ENCODE measurements at regions not wholly inside any gene's neighbourhood (a gene's known extent, or its start where the extent isn't known, plus 50 kb on each side); places are given as distances from the start of the nearest gene placed in this dataset.

DNA sequence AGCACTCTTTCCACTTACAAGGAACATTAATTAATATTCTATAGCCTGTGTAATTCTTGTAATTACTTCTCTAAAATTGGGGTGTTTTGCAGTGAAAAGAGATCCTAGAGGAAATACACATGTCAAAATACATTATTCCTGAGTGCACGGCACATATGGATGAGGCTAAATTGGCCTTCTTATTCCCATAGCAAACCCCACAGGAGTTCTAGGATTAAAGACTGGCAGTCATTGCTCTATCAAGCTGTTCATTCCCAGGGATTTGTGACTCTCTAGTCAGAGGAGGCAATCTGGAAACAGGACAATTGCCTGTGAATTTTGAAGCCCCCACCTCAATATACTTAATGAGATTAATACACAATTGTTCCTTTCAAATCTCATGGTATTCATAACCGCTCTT, 145.9 kb upstream of the OPCML start:
- TF ChIP-seq, protein P1, sequence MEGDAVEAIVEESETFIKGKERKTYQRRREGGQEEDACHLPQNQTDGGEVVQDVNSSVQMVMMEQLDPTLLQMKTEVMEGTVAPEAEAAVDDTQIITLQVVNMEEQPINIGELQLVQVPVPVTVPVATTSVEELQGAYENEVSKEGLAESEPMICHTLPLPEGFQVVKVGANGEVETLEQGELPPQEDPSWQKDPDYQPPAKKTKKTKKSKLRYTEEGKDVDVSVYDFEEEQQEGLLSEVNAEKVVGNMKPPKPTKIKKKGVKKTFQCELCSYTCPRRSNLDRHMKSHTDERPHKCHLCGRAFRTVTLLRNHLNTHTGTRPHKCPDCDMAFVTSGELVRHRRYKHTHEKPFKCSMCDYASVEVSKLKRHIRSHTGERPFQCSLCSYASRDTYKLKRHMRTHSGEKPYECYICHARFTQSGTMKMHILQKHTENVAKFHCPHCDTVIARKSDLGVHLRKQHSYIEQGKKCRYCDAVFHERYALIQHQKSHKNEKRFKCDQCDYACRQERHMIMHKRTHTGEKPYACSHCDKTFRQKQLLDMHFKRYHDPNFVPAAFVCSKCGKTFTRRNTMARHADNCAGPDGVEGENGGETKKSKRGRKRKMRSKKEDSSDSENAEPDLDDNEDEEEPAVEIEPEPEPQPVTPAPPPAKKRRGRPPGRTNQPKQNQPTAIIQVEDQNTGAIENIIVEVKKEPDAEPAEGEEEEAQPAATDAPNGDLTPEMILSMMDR (IDR thresholded peaks at IDR 0.05) = no peak
- TF ChIP-seq ESRRA (IDR thresholded peaks at IDR 0.05; ENCODE audit: borderline replicate concordance, low read length) (no peak), CEBPB (IDR thresholded peaks at IDR 0.05) (no peak), RAD21 (conservative IDR thresholded peaks at IDR 0.05 in 1 of 2, IDR thresholded peaks at IDR 0.05 in 1 of 2) (no peak)
- TF ChIP-seq, protein P2, sequence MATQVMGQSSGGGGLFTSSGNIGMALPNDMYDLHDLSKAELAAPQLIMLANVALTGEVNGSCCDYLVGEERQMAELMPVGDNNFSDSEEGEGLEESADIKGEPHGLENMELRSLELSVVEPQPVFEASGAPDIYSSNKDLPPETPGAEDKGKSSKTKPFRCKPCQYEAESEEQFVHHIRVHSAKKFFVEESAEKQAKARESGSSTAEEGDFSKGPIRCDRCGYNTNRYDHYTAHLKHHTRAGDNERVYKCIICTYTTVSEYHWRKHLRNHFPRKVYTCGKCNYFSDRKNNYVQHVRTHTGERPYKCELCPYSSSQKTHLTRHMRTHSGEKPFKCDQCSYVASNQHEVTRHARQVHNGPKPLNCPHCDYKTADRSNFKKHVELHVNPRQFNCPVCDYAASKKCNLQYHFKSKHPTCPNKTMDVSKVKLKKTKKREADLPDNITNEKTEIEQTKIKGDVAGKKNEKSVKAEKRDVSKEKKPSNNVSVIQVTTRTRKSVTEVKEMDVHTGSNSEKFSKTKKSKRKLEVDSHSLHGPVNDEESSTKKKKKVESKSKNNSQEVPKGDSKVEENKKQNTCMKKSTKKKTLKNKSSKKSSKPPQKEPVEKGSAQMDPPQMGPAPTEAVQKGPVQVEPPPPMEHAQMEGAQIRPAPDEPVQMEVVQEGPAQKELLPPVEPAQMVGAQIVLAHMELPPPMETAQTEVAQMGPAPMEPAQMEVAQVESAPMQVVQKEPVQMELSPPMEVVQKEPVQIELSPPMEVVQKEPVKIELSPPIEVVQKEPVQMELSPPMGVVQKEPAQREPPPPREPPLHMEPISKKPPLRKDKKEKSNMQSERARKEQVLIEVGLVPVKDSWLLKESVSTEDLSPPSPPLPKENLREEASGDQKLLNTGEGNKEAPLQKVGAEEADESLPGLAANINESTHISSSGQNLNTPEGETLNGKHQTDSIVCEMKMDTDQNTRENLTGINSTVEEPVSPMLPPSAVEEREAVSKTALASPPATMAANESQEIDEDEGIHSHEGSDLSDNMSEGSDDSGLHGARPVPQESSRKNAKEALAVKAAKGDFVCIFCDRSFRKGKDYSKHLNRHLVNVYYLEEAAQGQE (IDR thresholded peaks at IDR 0.05) = no peak
- TF ChIP-seq, protein P3, sequence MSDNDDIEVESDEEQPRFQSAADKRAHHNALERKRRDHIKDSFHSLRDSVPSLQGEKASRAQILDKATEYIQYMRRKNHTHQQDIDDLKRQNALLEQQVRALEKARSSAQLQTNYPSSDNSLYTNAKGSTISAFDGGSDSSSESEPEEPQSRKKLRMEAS (IDR thresholded peaks at IDR 0.05) = no peak

Data from A549 (cell line).